ENCODE measurements at regions not wholly inside any gene's neighbourhood (a gene's known extent, or its start where the extent isn't known, plus 50 kb on each side); places are given as distances from the start of the nearest gene placed in this dataset.

DNA sequence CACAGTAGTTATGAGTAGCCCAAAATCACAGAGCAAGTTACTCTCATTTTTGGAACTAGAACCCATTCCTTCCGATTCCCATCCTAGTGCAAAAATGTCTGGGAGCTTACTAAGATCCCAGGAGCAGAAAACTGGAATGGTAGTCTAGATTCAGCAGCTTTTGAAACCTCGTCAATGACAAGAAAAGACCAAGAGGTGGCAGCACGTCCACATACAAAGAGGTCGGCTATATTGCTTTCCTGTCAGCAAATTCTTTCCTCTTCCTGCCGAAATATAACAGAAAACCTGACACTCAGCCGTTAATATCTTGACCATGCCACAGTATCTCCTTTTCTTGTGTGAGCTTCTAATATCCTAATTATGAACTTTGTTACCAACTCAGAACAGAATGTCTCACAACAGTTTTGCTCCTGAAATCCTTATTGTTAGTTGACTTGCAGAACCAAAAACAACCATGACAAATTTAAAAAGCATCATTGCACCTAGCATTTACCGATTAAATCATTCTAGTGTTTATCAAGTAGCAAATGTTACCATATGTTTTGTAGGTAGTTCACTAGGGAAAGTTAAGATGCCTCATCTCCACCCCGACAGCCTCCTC is 92.8 kb upstream of the OR9G4 start:
- TF ChIP-seq, protein P1, sequence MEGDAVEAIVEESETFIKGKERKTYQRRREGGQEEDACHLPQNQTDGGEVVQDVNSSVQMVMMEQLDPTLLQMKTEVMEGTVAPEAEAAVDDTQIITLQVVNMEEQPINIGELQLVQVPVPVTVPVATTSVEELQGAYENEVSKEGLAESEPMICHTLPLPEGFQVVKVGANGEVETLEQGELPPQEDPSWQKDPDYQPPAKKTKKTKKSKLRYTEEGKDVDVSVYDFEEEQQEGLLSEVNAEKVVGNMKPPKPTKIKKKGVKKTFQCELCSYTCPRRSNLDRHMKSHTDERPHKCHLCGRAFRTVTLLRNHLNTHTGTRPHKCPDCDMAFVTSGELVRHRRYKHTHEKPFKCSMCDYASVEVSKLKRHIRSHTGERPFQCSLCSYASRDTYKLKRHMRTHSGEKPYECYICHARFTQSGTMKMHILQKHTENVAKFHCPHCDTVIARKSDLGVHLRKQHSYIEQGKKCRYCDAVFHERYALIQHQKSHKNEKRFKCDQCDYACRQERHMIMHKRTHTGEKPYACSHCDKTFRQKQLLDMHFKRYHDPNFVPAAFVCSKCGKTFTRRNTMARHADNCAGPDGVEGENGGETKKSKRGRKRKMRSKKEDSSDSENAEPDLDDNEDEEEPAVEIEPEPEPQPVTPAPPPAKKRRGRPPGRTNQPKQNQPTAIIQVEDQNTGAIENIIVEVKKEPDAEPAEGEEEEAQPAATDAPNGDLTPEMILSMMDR (IDR thresholded peaks at IDR 0.05; ENCODE audit: poor library complexity), result peak; percentile 81
- TF ChIP-seq EZH2 (IDR thresholded peaks at IDR 0.05; ENCODE audit: borderline replicate concordance), result no peak
- no peak for TF ChIP-seq EZH2phosphoT487 (IDR thresholded peaks at IDR 0.05; ENCODE audit: low read depth, severe bottlenecking, unreplicated experiment)

Data from hepatocyte (in vitro differentiated cells).